Kidney epithelial cell (primary cell): ENCODE measurements at regions not wholly inside any gene's neighbourhood (a gene's known extent, or its start where the extent isn't known, plus 50 kb on each side); places are given as distances from the start of the nearest gene placed in this dataset.
"Not testable (repeated sequence)": the region's sequence is repeated elsewhere in the genome, so short reads cannot be mapped to it uniquely, and the experiment has no call there.

Source experiments
- DNase-seq: peaks from one replicate; pipeline ENCODE4 v3.0.0-alpha.2; 2010; ENCODE audit warnings: low read depth
- H3K27me3 ChIP-seq: 2 replicates; pipeline ENCODE4 v1.6.0; 2011; ENCODE audit warnings: low read length; ENCODE audit not compliant: control insufficient read depth, insufficient read depth
- H3K36me3 ChIP-seq: 2 replicates; pipeline ENCODE4 v1.5.1; 2011; ENCODE audit warnings: low read length; ENCODE audit not compliant: control insufficient read depth, insufficient read depth
- H3K4me3 ChIP-seq: 2 replicates; pipeline ENCODE4 v1.5.1; 2011; ENCODE audit warnings: low read depth, mild to moderate bottlenecking, control low read depth, low read length
- TF ChIP-seq, protein P1 (sequence below): IDR thresholded peaks from 2 replicates; pipeline ENCODE4 v1.5.1; 2011; ENCODE audit warnings: mild to moderate bottlenecking, moderate library complexity, low read length, control low read depth, inconsistent platforms; ENCODE audit not compliant: insufficient read depth, poor library complexity, severe bottlenecking

- TF ChIP-seq, protein P1, sequence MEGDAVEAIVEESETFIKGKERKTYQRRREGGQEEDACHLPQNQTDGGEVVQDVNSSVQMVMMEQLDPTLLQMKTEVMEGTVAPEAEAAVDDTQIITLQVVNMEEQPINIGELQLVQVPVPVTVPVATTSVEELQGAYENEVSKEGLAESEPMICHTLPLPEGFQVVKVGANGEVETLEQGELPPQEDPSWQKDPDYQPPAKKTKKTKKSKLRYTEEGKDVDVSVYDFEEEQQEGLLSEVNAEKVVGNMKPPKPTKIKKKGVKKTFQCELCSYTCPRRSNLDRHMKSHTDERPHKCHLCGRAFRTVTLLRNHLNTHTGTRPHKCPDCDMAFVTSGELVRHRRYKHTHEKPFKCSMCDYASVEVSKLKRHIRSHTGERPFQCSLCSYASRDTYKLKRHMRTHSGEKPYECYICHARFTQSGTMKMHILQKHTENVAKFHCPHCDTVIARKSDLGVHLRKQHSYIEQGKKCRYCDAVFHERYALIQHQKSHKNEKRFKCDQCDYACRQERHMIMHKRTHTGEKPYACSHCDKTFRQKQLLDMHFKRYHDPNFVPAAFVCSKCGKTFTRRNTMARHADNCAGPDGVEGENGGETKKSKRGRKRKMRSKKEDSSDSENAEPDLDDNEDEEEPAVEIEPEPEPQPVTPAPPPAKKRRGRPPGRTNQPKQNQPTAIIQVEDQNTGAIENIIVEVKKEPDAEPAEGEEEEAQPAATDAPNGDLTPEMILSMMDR = no peak
- no peaks in the 10 kb centered on the region for H3K36me3 ChIP-seq
- DNase-seq = no peak
These were observed 105.7 kb downstream of the RNASET2 start for GRCh38 chr6:166850677-166851076.

DNA sequence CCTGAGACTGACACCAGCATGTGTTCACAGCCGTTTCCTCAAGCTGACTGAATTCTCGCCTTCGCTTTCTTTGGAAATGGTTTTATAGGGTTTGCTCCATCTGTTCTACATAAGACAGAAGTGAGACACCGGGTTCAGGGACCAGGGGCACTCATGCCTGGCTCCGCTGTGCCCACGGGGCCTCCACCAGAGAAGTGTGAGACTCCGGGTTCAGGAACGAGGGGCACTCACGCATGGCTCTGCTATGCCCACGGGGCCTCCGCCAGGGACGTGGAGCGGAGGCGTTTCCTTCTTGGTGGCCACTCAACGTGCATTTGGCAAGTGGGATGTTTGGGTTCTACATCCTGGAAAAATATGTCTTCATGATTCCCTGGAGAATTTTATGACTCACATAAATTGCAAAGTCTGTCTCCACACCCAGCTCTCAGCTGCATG lies 106.6 kb downstream of the RNASET2 start:
- no peak for DNase-seq
- no peak overlapping the region for H3K4me3 ChIP-seq
- TF ChIP-seq, protein P1 = no peak
- H3K36me3 ChIP-seq = no peaks in the 10 kb centered on the region
- H3K27me3 ChIP-seq = no peaks in the 10 kb centered on the region

More at GRCh38 chr6:166850677-166851076, 105.7 kb downstream of the RNASET2 start:
- no peaks in the 10 kb centered on the region for H3K27me3 ChIP-seq
- no peak overlapping the region for H3K4me3 ChIP-seq

- TF ChIP-seq, protein P1 = no peak
- H3K36me3 ChIP-seq = no peaks in the 10 kb centered on the region
- no peaks in the 10 kb centered on the region for H3K27me3 ChIP-seq
- DNase-seq = no peak
- no peak overlapping the region for H3K4me3 ChIP-seq
These were observed 107.2 kb downstream of the RNASET2 start for GRCh38 chr6:166848979-166849748.

- H3K27me3 ChIP-seq, H3K4me3 ChIP-seq, DNase-seq, H3K36me3 ChIP-seq: not testable (repeated sequence)
These were observed 109.8 kb downstream of the RNASET2 start for GRCh38 chr6:166846446-166847142.

DNA sequence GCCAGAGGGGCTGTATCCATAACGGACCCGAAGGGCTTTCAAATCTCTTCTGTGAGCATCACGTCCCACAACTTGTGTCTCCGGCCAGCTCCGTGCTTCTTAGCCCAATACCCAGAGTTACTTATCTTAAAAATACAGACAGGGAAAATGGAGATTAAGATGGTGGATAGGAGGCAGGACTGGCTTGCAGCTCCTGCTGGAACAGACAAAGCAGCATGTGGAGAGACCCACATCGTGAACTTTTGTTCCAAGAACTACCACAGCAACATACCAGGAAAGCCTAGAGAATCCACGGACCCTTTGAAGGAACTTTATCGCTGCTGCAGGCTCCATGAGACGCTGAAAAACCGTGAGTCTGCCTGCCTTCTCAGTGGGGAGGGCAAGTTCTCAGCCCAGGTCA lies 113.7 kb downstream of the RNASET2 start:
- Histone ChIP-seq H3K27me3 (no peaks in the 10 kb centered on the region), H3K36me3 (no peaks in the 10 kb centered on the region), H3K4me3 (no peak overlapping the region)
- DNase-seq = no peak
- TF ChIP-seq, protein P1 = no peak

GRCh38 chr6:166841216-166841615 lies 115.1 kb downstream of the RNASET2 start:
- H3K27me3 ChIP-seq = no peaks in the 10 kb centered on the region
- no peak for DNase-seq
- TF ChIP-seq, protein P1 = no peak
- no peak overlapping the region for H3K4me3 ChIP-seq
- no peaks in the 10 kb centered on the region for H3K36me3 ChIP-seq
